Endodermal cell (in vitro differentiated cells): ENCODE measurements at regions not wholly inside any gene's neighbourhood (a gene's known extent, or its start where the extent isn't known, plus 50 kb on each side); places are given as distances from the start of the nearest gene placed in this dataset.
"Not testable (repeated sequence)": the region's sequence is repeated elsewhere in the genome, so short reads cannot be mapped to it uniquely, and the experiment has no call there.

Experiments used
- DNase-seq: peaks from one replicate; pipeline ENCODE4 v3.0.0-alpha.2; 2017
- H3K27ac ChIP-seq: 2 replicates; pipeline ENCODE4 v1.5.1; 2013; ENCODE audit warnings: mild to moderate bottlenecking, low read depth, low read length, moderate library complexity
- H3K27me3 ChIP-seq: 2 replicates; pipeline ENCODE4 v1.6.1; 2013; ENCODE audit warnings: mild to moderate bottlenecking, low read length, moderate library complexity; ENCODE audit not compliant: insufficient read depth, control insufficient read depth, poor library complexity, severe bottlenecking
- H3K36me3 ChIP-seq: 2 replicates; pipeline ENCODE4 v1.7.0; 2013; ENCODE audit warnings: mild to moderate bottlenecking, low read length, moderate library complexity; ENCODE audit not compliant: control insufficient read depth, insufficient read depth
- H3K4me1 ChIP-seq: one replicate; pipeline ENCODE4 v1.7.0; 2013; ENCODE audit warnings: low read length; ENCODE audit not compliant: control insufficient read depth, insufficient read depth
- H3K4me3 ChIP-seq: 2 replicates; pipeline ENCODE4 v1.5.1; 2013; ENCODE audit warnings: mild to moderate bottlenecking, low read length, moderate library complexity
- H3K9ac ChIP-seq: 2 replicates; pipeline ENCODE4 v1.6.1; 2013; ENCODE audit warnings: mild to moderate bottlenecking, low read length, moderate library complexity; ENCODE audit not compliant: poor library complexity, severe bottlenecking; ENCODE audit errors: extremely low read depth
- H3K9me3 ChIP-seq: 2 replicates; pipeline ENCODE4 v1.6.1; 2013; ENCODE audit warnings: mild to moderate bottlenecking, low read length, moderate library complexity; ENCODE audit not compliant: control insufficient read depth
- H3K27ac Mint-ChIP-seq: 2 replicates; pipeline ENCODE4 v1.8.0; 2020; ENCODE audit warnings: mixed read lengths
- H3K27me3 Mint-ChIP-seq: 2 replicates; pipeline ENCODE4 v1.8.0; 2021; ENCODE audit warnings: mild to moderate bottlenecking, mixed read lengths; ENCODE audit not compliant: insufficient read depth
- H3K36me3 Mint-ChIP-seq: 2 replicates; pipeline ENCODE4 v1.8.0; 2020; ENCODE audit warnings: low read depth, mixed read lengths
- H3K4me1 Mint-ChIP-seq: 2 replicates; pipeline ENCODE4 v1.8.0; 2020; ENCODE audit warnings: mixed read lengths
- H3K4me3 Mint-ChIP-seq: 2 replicates; pipeline ENCODE4 v1.8.0; 2020; ENCODE audit warnings: mild to moderate bottlenecking, moderate library complexity, mixed read lengths
- H3K9me3 Mint-ChIP-seq: 2 replicates; pipeline ENCODE4 v1.8.0; 2020; ENCODE audit warnings: mild to moderate bottlenecking, mixed read lengths
- WGBS, 2 experiments: methylation state at CpG; one replicate each; pipeline versions ENCODE4 v1.1.5 to v1.1.7; 2013; ENCODE audit warnings: missing lambda C conversion rate in 2 of 2, mixed read lengths in 1 of 2; ENCODE audit not compliant: insufficient coverage in 1 of 2, insufficient read length in 1 of 2; 5-methylcytosine and 5-hydroxymethylcytosine counted together
- TF ChIP-seq, protein P1 (sequence below): fragments of 200-600 bp; sonication (generic); conservative IDR thresholded peaks from 2 replicates; pipeline ENCODE4 v1.5.0; 2021; ENCODE audit warnings: antibody characterized with exemption, mild to moderate bottlenecking

GRCh38 chr14:23883684-23884540 is 69.7 kb upstream of the DHRS4 start:
- TF ChIP-seq, protein P1, sequence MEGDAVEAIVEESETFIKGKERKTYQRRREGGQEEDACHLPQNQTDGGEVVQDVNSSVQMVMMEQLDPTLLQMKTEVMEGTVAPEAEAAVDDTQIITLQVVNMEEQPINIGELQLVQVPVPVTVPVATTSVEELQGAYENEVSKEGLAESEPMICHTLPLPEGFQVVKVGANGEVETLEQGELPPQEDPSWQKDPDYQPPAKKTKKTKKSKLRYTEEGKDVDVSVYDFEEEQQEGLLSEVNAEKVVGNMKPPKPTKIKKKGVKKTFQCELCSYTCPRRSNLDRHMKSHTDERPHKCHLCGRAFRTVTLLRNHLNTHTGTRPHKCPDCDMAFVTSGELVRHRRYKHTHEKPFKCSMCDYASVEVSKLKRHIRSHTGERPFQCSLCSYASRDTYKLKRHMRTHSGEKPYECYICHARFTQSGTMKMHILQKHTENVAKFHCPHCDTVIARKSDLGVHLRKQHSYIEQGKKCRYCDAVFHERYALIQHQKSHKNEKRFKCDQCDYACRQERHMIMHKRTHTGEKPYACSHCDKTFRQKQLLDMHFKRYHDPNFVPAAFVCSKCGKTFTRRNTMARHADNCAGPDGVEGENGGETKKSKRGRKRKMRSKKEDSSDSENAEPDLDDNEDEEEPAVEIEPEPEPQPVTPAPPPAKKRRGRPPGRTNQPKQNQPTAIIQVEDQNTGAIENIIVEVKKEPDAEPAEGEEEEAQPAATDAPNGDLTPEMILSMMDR: no peak
- H3K9me3 Mint-ChIP-seq: peaks cover 78% of the 10 kb centered on the region

GRCh38 chr14:23884541-23884904 is 69.0 kb upstream of the DHRS4 start:
- Mint-ChIP-seq H3K4me3 (no peak overlapping the region), H3K9me3 (peaks cover 78% of the 10 kb centered on the region)

More at GRCh38 chr14:23883684-23884540, 69.7 kb upstream of the DHRS4 start:
- no peak overlapping the region for H3K4me3 ChIP-seq
- no peak overlapping the region for H3K9ac ChIP-seq
- H3K36me3 ChIP-seq: no peaks in the 10 kb centered on the region
- no peaks in the 10 kb centered on the region for H3K4me1 Mint-ChIP-seq
- H3K27me3 ChIP-seq: no peaks in the 10 kb centered on the region
- peak overlapping the region; percentile 26 for H3K27ac ChIP-seq
- DNase-seq: no peak
- no peaks in the 10 kb centered on the region for H3K4me1 ChIP-seq
- 77 to 82% methylated on average over 11 to 13 of the region's 13 CpGs for WGBS, 2 experiments
- peaks cover 5% of the 10 kb centered on the region for H3K9me3 ChIP-seq
- H3K36me3 Mint-ChIP-seq: no peaks in the 10 kb centered on the region
- no peaks in the 10 kb centered on the region for H3K27me3 Mint-ChIP-seq
- no peak overlapping the region for H3K4me3 Mint-ChIP-seq
- H3K27ac Mint-ChIP-seq: no peak overlapping the region

GRCh38 chr14:23887536-23887935 is 66.0 kb upstream of the DHRS4 start:
- no peaks in the 10 kb centered on the region for H3K36me3 Mint-ChIP-seq
- H3K27ac Mint-ChIP-seq: no peak overlapping the region
- no peaks in the 10 kb centered on the region for H3K4me1 Mint-ChIP-seq
- TF ChIP-seq, protein P1: no peak
- no peak for DNase-seq
- no peaks in the 10 kb centered on the region for H3K4me1 ChIP-seq
- H3K9me3 Mint-ChIP-seq: peaks cover 78% of the 10 kb centered on the region
- no peaks in the 10 kb centered on the region for H3K27me3 Mint-ChIP-seq
- no peak overlapping the region for H3K9ac ChIP-seq
- WGBS, 2 experiments: 94 to 100% methylated on average over 1 of the region's 1 CpG
- H3K4me3 ChIP-seq: no peak overlapping the region
- H3K36me3 ChIP-seq: no peaks in the 10 kb centered on the region
- no peak overlapping the region for H3K27ac ChIP-seq
- peaks cover 9% of the 10 kb centered on the region for H3K9me3 ChIP-seq
- H3K4me3 Mint-ChIP-seq: no peak overlapping the region
- H3K27me3 ChIP-seq: no peaks in the 10 kb centered on the region

More at GRCh38 chr14:23884541-23884904, 69.0 kb upstream of the DHRS4 start:
- H3K27ac ChIP-seq: peak overlapping the region; percentile 26
- no peak overlapping the region for H3K27ac Mint-ChIP-seq
- peaks cover 9% of the 10 kb centered on the region for H3K9me3 ChIP-seq
- 87 to 89% methylated on average over 2 to 5 of the region's 5 CpGs for WGBS, 2 experiments
- no peaks in the 10 kb centered on the region for H3K36me3 ChIP-seq
- H3K9ac ChIP-seq: no peak overlapping the region
- TF ChIP-seq, protein P1: no peak
- no peak for DNase-seq
- H3K27me3 Mint-ChIP-seq: no peaks in the 10 kb centered on the region
- H3K4me3 ChIP-seq: no peak overlapping the region
- H3K27me3 ChIP-seq: no peaks in the 10 kb centered on the region
- H3K4me1 ChIP-seq: no peaks in the 10 kb centered on the region
- no peaks in the 10 kb centered on the region for H3K4me1 Mint-ChIP-seq
- H3K36me3 Mint-ChIP-seq: no peaks in the 10 kb centered on the region

- not testable (repeated sequence) for H3K4me1 ChIP-seq, H3K36me3 ChIP-seq, H3K27ac ChIP-seq, DNase-seq, H3K9me3 ChIP-seq, H3K27ac Mint-ChIP-seq, H3K36me3 Mint-ChIP-seq, H3K9ac ChIP-seq, H3K27me3 ChIP-seq, H3K4me3 Mint-ChIP-seq, H3K27me3 Mint-ChIP-seq, H3K4me1 Mint-ChIP-seq, H3K4me3 ChIP-seq
- H3K9me3 Mint-ChIP-seq: peaks cover 71% of the 10 kb centered on the region
- 86 to 94% methylated on average over 6 to 23 of the region's 26 CpGs for WGBS, 2 experiments
Measured at GRCh38 chr14:23891717-23892116, 61.9 kb upstream of the DHRS4 start.

DNA sequence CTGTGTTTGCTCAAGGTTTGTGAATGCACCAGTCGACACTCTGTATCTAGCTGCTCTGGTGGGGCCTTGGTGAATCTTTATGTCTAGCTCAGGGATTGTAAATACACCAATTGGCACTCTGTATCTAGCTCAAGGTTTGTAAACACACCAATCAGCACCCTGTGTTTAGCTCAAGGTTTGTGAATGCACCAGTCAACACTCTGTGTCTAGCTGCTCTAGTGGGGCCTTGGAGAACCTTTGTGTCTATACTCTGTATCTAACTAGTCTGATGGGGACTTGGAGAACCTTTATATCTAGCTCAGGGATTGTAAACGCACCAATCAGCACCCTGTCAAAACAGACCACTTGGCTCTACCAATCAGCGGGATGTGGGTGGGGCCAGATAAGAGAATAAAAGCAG is 61.3 kb upstream of the DHRS4 start:
- not testable (repeated sequence) for H3K9me3 ChIP-seq, H3K9ac ChIP-seq, H3K27me3 ChIP-seq, H3K4me3 ChIP-seq, H3K27ac ChIP-seq, H3K27ac Mint-ChIP-seq, H3K36me3 ChIP-seq, H3K36me3 Mint-ChIP-seq, H3K4me3 Mint-ChIP-seq, H3K27me3 Mint-ChIP-seq, DNase-seq, H3K4me1 Mint-ChIP-seq, H3K4me1 ChIP-seq
- H3K9me3 Mint-ChIP-seq: peaks cover 66% of the 10 kb centered on the region
- 79 to 100% methylated on average over 1 of the region's 3 CpGs for WGBS, 2 experiments
